IPS-15b (cell line): ENCODE measurements at regions not wholly inside any gene's neighbourhood (a gene's known extent, or its start where the extent isn't known, plus 50 kb on each side); places are given as distances from the start of the nearest gene placed in this dataset.
"Not testable (repeated sequence)": the region's sequence is repeated elsewhere in the genome, so short reads cannot be mapped to it uniquely, and the experiment has no call there.

ENCODE experiments used
- H3K27me3 ChIP-seq: one replicate; pipeline ENCODE4 v1.6.1; 2013; ENCODE audit warnings: low read length; ENCODE audit not compliant: control insufficient read depth, insufficient read depth
- H3K36me3 ChIP-seq: one replicate; pipeline ENCODE4 v1.6.1; 2013; ENCODE audit warnings: low read length; ENCODE audit not compliant: control insufficient read depth, insufficient read depth
- H3K4me1 ChIP-seq: one replicate; pipeline ENCODE4 v1.6.1; 2013; ENCODE audit warnings: mild to moderate bottlenecking, low read length; ENCODE audit not compliant: control insufficient read depth, insufficient read depth
- H3K4me3 ChIP-seq: one replicate; pipeline ENCODE4 v1.5.1; 2013; ENCODE audit warnings: low read depth, low read length
- H3K9ac ChIP-seq: one replicate; pipeline ENCODE4 v1.6.1; 2013; ENCODE audit warnings: low read depth, mild to moderate bottlenecking, low read length
- H3K9me3 ChIP-seq: one replicate; pipeline ENCODE4 v1.6.1; 2013; ENCODE audit warnings: mild to moderate bottlenecking, low read length; ENCODE audit not compliant: control insufficient read depth, insufficient read depth

DNA sequence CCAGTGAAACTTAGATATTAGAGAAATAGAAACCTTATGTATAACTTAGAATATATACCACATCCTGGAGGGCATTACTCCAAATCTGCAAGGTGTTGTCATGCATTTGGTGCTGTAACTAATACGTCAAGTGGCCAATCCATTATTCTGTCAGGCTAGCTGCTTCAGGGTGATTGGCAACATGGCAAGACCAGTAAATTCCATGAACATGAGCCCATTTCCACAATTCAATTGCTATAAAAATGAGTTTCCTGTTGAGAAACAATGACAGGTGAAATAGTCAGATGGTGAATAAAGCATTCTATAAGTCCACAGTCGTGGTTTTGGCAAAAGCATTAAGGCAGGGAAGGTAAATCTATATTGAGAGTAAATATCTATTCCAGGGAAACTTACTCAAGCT is 566.0 kb downstream of the ADGRL2 start:
- H3K36me3 ChIP-seq = no peaks in the 10 kb centered on the region
- H3K4me3 ChIP-seq = no peak overlapping the region
- no peaks in the 10 kb centered on the region for H3K9me3 ChIP-seq
- no peaks in the 10 kb centered on the region for H3K4me1 ChIP-seq
- H3K27me3 ChIP-seq = no peaks in the 10 kb centered on the region
- H3K9ac ChIP-seq = no peak overlapping the region

DNA sequence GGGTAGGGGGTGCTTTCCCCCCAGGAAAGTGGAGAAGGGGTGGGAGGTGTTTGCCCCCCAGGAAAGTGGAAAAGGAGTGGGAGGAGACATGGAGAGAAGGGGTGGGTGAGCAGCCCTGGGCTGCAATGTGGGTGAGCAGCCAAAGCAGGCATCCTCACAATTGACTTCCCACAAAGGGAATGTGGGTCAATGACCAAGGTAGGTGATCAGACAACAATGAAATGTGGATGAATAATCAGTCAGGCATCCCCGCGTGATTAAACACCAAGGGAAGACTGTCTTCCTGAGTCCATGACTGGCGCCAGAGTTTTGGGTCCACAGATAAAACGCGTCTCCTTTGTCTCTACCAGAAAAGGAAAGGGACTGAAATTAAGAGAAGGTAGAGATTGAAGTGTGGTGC is 558.8 kb downstream of the ADGRL2 start:
- H3K9ac ChIP-seq, H3K9me3 ChIP-seq, H3K36me3 ChIP-seq, H3K4me3 ChIP-seq, H3K27me3 ChIP-seq, H3K4me1 ChIP-seq: not testable (repeated sequence)

DNA sequence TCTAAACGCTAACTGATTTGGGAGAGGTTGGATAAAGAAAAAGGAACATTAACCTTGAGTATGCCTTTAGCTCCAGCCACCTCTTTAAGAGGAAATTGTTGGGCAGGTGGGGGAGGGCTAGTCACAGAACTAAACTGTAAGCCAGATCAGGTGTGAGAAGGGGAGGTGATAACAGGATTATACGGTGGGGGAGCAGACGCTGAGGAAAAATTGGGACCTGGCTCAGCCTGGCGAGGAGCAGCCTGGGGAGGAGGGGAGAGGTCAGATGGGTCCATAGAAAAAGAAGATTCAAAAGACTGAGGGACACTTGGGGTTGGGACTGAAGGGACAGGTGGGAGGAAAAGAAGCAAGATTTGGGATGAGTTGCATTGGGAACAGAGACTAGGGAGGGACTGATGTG is 558.0 kb downstream of the ADGRL2 start:
- not testable (repeated sequence) for H3K36me3 ChIP-seq, H3K9ac ChIP-seq, H3K27me3 ChIP-seq, H3K9me3 ChIP-seq, H3K4me3 ChIP-seq, H3K4me1 ChIP-seq

GRCh38 chr1:82354546-82354945 is 553.8 kb downstream of the ADGRL2 start:
- H3K9me3 ChIP-seq, H3K36me3 ChIP-seq, H3K27me3 ChIP-seq, H3K9ac ChIP-seq, H3K4me1 ChIP-seq, H3K4me3 ChIP-seq: not testable (repeated sequence)

GRCh38 chr1:82348487-82348886 is 547.8 kb downstream of the ADGRL2 start:
- Histone ChIP-seq H3K9me3 (no peaks in the 10 kb centered on the region), H3K9ac (no peak overlapping the region), H3K4me3 (no peak overlapping the region), H3K27me3 (no peaks in the 10 kb centered on the region), H3K36me3 (no peaks in the 10 kb centered on the region), H3K4me1 (no peaks in the 10 kb centered on the region)

- H3K36me3 ChIP-seq = no peaks in the 10 kb centered on the region
- no peak overlapping the region for H3K9ac ChIP-seq
- H3K27me3 ChIP-seq = no peaks in the 10 kb centered on the region
- H3K9me3 ChIP-seq = no peaks in the 10 kb centered on the region
- no peaks in the 10 kb centered on the region for H3K4me1 ChIP-seq
- no peak overlapping the region for H3K4me3 ChIP-seq
Observed at GRCh38 chr1:82346141-82346540, 545.4 kb downstream of the ADGRL2 start.

GRCh38 chr1:82343381-82343780 is 542.6 kb downstream of the ADGRL2 start:
- no peaks in the 10 kb centered on the region for H3K4me1 ChIP-seq
- H3K9ac ChIP-seq = no peak overlapping the region
- no peaks in the 10 kb centered on the region for H3K9me3 ChIP-seq

DNA sequence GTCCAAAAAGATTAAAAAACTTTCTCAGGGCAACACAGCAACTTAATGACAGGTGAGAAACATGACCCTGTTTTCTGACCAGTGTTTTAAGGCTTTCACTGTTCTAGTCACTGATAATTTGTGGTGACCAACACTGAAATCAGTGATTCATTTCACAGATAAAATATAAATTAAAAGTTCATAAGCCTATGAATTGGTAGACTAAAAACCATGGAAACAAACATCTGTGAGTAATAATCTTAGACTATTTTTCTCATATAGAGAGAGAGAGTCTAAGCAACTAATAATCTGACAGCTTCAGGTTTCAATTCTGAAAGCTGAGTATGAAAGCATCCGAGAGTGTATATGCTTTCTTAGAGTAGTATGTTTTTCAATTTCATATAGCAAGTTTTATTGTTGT is 536.9 kb downstream of the ADGRL2 start:
- no peak overlapping the region for H3K4me3 ChIP-seq
- H3K4me1 ChIP-seq = no peaks in the 10 kb centered on the region
- no peaks in the 10 kb centered on the region for H3K27me3 ChIP-seq
- no peaks in the 10 kb centered on the region for H3K9me3 ChIP-seq
- no peaks in the 10 kb centered on the region for H3K36me3 ChIP-seq
- no peak overlapping the region for H3K9ac ChIP-seq

More at GRCh38 chr1:82343381-82343780, 542.6 kb downstream of the ADGRL2 start:
- Histone ChIP-seq H3K36me3 (no peaks in the 10 kb centered on the region), H3K4me3 (no peak overlapping the region), H3K27me3 (no peaks in the 10 kb centered on the region)

- no peak overlapping the region for H3K9ac ChIP-seq
- H3K27me3 ChIP-seq = no peaks in the 10 kb centered on the region
- no peak overlapping the region for H3K4me3 ChIP-seq
- H3K36me3 ChIP-seq = no peaks in the 10 kb centered on the region
- H3K9me3 ChIP-seq = no peaks in the 10 kb centered on the region
- H3K4me1 ChIP-seq = no peaks in the 10 kb centered on the region
Observed at GRCh38 chr1:82330330-82330729, 529.6 kb downstream of the ADGRL2 start.

- H3K9ac ChIP-seq = no peak overlapping the region
- no peak overlapping the region for H3K4me3 ChIP-seq
- H3K4me1 ChIP-seq = no peaks in the 10 kb centered on the region
- no peaks in the 10 kb centered on the region for H3K36me3 ChIP-seq
- H3K9me3 ChIP-seq = no peaks in the 10 kb centered on the region
- no peaks in the 10 kb centered on the region for H3K27me3 ChIP-seq
Observed at GRCh38 chr1:82329226-82329625, 528.5 kb downstream of the ADGRL2 start.

DNA sequence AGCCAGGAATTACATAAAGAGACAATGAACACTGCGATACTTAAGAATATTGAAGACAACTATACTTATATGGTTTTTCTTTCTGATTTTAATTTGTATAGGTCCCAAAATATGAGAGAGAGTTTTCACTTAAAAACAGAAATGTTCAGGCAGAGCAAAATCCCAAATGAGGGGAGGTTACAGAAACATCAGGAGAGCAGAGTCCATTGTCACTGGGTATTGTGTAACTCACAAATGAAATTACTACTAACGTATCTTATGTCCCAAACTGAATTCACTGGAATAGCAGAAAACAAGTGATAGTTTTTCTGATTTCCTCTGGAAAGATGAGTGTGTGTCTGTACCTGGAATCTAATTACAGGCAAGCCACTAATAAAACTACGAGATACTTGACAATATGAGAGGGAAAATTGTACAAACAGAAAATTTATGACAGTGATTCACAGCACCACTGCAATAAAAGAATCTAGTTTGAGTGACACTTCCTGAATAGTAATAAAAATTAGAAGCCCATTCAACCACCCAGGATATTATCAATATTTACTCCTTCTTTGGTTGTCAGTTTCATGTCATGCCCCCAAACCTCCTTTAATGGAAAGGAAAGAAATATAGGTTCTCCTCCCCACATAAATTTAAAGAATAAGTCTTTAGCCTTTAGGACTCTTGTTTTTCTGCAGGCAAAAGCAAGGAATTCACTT is 522.6 kb downstream of the ADGRL2 start:
- Histone ChIP-seq H3K9me3 (no peaks in the 10 kb centered on the region), H3K4me3 (no peak overlapping the region), H3K9ac (no peak overlapping the region), H3K36me3 (no peaks in the 10 kb centered on the region), H3K4me1 (no peaks in the 10 kb centered on the region), H3K27me3 (no peaks in the 10 kb centered on the region)

- Histone ChIP-seq H3K27me3 (no peaks in the 10 kb centered on the region), H3K4me3 (no peak overlapping the region), H3K9me3 (no peaks in the 10 kb centered on the region), H3K36me3 (no peaks in the 10 kb centered on the region), H3K9ac (no peak overlapping the region), H3K4me1 (no peaks in the 10 kb centered on the region)
Observed at GRCh38 chr1:82321794-82322193, 521.1 kb downstream of the ADGRL2 start.
